Glomerular visceral epithelial cell (primary cell): ENCODE measurements at regions not wholly inside any gene's neighbourhood (a gene's known extent, or its start where the extent isn't known, plus 50 kb on each side); places are given as distances from the start of the nearest gene placed in this dataset.

Experiments
- DNase-seq: peaks from one replicate; pipeline ENCODE4 v3.0.0-alpha.2; 2016; ENCODE audit errors: extremely low spot score

DNA sequence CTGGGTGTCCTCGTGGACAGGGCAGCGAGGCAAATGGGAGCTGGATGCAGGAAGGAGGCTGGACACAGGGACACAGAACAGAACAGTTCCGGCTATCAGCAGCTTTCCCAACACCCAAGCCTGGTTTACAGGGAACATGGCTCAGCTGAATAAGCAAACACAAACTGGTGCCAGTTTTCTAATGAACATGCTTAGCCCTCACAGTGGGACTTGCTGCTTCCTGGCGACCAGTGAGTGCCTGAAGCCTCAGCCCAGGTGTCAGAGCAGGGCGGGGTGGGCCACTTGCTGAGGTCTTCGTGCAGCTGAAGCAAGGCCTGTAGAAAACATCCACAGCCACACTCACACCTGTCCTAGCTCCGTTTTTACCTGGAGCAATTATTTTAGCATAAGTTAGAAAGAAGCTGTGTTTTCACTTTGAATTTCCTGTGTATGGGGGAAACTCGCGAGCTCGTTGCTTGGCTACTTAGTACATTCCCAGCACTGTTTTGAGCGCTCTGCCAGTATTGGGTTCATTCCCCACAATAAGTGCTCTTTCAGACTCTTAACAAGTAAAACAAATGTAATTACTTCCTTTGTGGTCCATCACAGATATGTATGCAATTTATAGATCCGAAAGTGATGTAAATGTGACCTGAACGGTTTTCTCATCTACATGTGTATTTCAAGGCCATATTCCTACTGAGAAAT is 261.2 kb upstream of the SHH start:
- no peak for DNase-seq

- no peak for DNase-seq
These were observed 259.3 kb upstream of the SHH start for GRCh38 chr7:156071612-156072011.

DNA sequence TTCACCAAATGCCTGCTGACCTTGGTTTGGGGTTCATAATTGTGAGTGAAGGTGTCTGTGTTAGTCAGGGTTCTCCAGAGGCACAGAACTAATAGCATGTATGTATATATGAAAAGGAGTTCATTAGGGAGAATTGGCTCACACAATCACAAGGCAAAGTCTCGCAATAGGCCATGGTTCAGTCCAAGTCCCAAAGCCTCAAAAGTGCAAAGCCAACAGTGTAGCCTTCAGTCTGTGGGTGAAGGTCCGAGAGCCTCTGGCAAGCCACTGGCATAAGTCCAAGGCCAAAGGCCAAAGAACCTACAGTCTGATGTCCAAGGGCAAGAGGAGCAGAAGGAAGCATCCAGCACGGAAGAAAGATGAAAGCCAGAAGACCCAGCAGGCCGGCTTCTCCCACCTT is 257.6 kb upstream of the SHH start:
- DNase-seq = no peak

DNA sequence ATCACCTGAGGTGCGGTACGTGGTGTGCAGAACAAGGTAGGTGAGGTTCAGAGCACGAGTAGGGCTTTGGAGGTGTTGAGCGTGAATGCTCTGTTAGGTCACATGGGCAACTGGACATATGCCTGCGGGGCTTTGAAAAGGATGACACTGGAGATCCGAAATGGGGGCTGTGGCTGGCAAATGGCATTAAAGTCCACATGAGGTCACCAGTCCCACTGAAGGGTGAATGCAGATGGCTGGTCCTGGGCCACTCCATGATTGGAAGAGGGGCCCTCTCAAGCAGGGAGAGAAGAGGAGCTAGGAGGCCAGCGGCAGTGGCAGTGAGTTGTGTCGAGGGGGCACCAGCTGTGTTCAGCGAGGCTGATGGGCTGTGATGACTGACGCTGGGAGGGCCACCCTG is 254.9 kb upstream of the SHH start:
- DNase-seq = no peak

- DNase-seq = no peak
These were observed 253.1 kb upstream of the SHH start for GRCh38 chr7:156065400-156065799.

GRCh38 chr7:156064971-156065386 is 252.7 kb upstream of the SHH start:
- peak; percentile 15 for DNase-seq

- no peak for DNase-seq
These were observed 251.1 kb upstream of the SHH start for GRCh38 chr7:156063241-156063810.

GRCh38 chr7:156062286-156062685 is 250.0 kb upstream of the SHH start:
- DNase-seq = no peak

- no peak for DNase-seq
These were observed 249.5 kb upstream of the SHH start for GRCh38 chr7:156061689-156062255.

GRCh38 chr7:156060925-156061324 is 248.7 kb upstream of the SHH start:
- no peak for DNase-seq

- no peak for DNase-seq
These were observed 247.1 kb upstream of the SHH start for GRCh38 chr7:156059369-156059768.

GRCh38 chr7:156058248-156058647 is 246.0 kb upstream of the SHH start:
- no peak for DNase-seq

GRCh38 chr7:156056534-156056933 is 244.3 kb upstream of the SHH start:
- no peak for DNase-seq

DNA sequence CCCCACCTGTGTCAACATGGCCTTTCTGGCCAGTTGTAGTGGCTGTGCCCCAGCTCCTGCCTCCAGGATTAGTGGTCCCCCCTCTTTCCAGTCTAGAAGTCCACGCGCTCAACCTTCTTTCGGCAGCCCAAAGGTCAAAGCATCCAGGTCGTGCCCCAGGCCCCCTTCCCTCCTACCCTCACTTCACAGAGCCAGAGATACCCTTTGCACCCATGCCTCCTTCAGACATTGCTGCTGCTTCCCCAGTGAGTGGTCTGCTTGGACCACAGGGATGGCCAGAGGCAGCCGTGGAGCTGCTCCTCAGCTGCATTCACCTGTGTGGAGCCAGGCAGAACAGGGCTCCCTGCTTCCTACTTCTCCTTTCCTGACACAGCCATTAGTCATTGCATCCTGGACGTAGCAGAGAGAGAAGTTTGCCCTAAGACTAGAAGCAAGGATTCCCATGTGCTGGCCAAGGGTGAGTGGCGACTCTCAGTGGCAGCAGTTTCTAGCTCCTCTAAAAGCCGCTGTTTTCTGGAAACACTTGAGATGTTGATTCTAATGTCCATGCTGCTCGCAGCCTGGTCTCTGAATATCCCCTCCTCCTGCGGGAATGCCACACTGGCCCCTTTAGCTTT is 243.1 kb upstream of the SHH start:
- DNase-seq = no peak

GRCh38 chr7:156051884-156052283 is 239.6 kb upstream of the SHH start:
- no peak for DNase-seq

DNA sequence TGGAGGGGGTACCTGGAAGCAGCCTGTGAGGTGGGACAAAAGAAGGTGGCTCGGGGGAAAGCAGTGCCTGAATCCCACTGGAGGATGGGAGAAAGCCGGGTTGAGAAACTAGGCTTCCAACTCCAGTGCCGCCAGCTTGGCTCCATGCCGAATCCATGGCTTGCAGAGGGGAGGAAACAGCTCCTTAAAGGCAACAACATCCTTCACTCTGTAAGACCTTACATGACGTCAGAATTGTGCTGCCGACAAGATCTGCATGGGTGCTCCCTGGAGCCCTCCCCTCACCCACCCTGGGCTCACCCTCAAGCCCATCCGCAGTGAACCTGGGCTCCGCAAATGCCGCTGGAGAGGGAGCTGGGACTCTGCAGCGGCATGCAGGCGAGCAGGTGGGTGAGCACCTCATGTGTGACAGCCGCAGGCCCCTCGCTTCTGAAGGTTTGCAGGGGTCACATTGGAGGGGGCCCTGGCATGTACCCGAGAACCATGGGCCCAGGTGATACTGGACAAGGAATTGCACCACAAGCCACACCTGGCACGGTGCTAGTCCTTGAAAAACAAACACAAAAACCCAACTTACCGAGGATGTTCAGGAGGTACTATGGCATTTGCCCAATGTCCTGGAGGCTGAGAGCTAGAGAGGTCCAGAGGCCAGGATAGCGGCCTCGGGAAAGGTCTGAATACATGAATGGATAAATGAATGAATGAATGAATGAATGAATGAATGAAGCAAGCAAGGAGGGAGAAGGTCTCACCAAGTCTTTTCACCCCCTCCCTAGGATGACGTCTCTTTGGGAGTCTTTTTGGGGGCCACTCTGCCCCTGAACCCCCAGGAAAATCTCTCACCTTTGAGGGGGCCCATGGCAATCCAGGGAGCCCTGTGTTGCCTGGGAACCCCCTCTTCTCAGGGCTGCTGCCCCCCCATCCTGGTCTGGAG is 238.6 kb upstream of the SHH start:
- no peak for DNase-seq

DNA sequence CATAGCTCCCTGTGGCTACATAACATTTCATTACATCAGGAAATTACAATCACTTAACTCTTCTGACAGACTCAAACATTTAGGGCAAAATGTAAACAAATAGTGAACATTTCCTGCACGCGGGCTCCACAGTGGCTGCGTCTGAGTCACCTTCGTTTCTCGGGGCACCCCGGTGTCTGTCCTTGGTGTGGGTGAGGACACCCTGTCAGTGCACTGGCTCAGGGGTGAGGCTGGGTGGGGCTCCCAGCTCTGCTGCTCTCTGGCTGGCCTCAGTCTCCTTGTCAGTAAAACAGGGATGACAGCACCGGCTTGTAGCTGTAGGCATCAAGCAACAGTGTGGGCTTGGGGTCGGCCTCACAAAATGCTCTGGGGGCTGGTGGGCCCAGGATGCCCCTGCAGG is 237.1 kb upstream of the SHH start:
- DNase-seq = no peak

DNA sequence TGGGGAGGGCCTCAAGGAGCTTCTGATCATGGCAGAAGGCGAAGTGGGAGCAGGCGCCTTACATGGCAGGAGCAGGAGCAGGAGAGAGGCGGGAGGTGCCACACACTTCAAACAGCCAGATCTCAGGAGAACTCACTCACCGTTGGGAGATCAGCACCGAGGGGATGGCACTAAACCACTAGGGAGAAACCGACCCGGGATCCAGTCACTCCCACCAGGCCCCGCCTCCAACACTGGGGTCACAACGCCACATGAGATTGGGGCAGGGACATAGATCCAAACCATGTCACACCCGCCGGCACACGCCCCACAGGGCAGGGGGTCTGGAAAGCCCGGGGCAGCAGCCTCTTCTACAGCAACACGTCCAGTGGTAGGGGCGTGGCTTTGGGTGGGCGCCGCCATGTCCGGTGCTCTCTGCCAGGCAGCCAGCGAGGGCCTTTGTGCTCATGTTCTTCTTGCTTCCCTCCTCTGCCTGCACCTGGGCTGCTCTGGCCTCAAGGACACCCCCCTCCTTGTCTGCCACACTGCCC is 233.8 kb upstream of the SHH start:
- no peak for DNase-seq

GRCh38 chr7:156043416-156044178 is 231.3 kb upstream of the SHH start:
- DNase-seq = no peak

- DNase-seq = no peak
These were observed 229.1 kb upstream of the SHH start for GRCh38 chr7:156041398-156041797.
